GM19328 (cell line): ENCODE measurements at regions not wholly inside any gene's neighbourhood (a gene's known extent, or its start where the extent isn't known, plus 50 kb on each side); places are given as distances from the start of the nearest gene placed in this dataset.

Experiments used
- ATAC-seq: cut with Tn5 transposase; IDR thresholded peaks from one replicate; pipeline ENCODE4 v1.9.1; 2021; ENCODE audit warnings: mild to moderate bottlenecking, moderate library complexity; ENCODE audit not compliant: unreplicated experiment

- ATAC-seq, result no peak
Observed at GRCh38 chr15:98025237-98025636, 64.7 kb downstream of the ARRDC4 start.

GRCh38 chr15:98034731-98035130 lies 74.2 kb downstream of the ARRDC4 start:
- ATAC-seq, result no peak

GRCh38 chr15:98035134-98035533 lies 74.6 kb downstream of the ARRDC4 start:
- ATAC-seq, result no peak

- no peak for ATAC-seq
Observed at GRCh38 chr15:98035577-98036010, 75.1 kb downstream of the ARRDC4 start.

GRCh38 chr15:98039596-98039995 lies 79.1 kb downstream of the ARRDC4 start:
- ATAC-seq, result no peak

GRCh38 chr15:98040146-98040545 lies 79.6 kb downstream of the ARRDC4 start:
- ATAC-seq, result no peak

GRCh38 chr15:98043160-98044014 lies 82.9 kb downstream of the ARRDC4 start:
- no peak for ATAC-seq

GRCh38 chr15:98051734-98052133 lies 91.2 kb downstream of the ARRDC4 start:
- ATAC-seq, result no peak

GRCh38 chr15:98057453-98057852 lies 97.0 kb downstream of the ARRDC4 start:
- ATAC-seq, result no peak

- ATAC-seq, result no peak
Observed at GRCh38 chr15:98062869-98063268, 102.4 kb downstream of the ARRDC4 start.

GRCh38 chr15:98063315-98063714 lies 102.8 kb downstream of the ARRDC4 start:
- ATAC-seq, result no peak

- ATAC-seq, result no peak
Observed at GRCh38 chr15:98063871-98064270, 103.4 kb downstream of the ARRDC4 start.

- no peak for ATAC-seq
Observed at GRCh38 chr15:98067339-98067738, 106.8 kb downstream of the ARRDC4 start.

- no peak for ATAC-seq
Observed at GRCh38 chr15:98069256-98069655, 108.8 kb downstream of the ARRDC4 start.

- ATAC-seq, result no peak
Observed at GRCh38 chr15:98070137-98070536, 109.6 kb downstream of the ARRDC4 start.

GRCh38 chr15:98071786-98072185 lies 111.3 kb downstream of the ARRDC4 start:
- no peak for ATAC-seq

GRCh38 chr15:98075441-98075840 lies 114.9 kb downstream of the ARRDC4 start:
- ATAC-seq, result no peak

GRCh38 chr15:98076021-98076816 lies 115.7 kb downstream of the ARRDC4 start:
- no peak for ATAC-seq

GRCh38 chr15:98077186-98077585 lies 116.7 kb downstream of the ARRDC4 start:
- ATAC-seq, result no peak

GRCh38 chr15:98080791-98081190 lies 120.3 kb downstream of the ARRDC4 start:
- no peak for ATAC-seq

- no peak for ATAC-seq
Observed at GRCh38 chr15:98083203-98083910, 122.9 kb downstream of the ARRDC4 start.
